H9 (cell line): ENCODE measurements at regions not wholly inside any gene's neighbourhood (a gene's known extent, or its start where the extent isn't known, plus 50 kb on each side); places are given as distances from the start of the nearest gene placed in this dataset.

Source experiments
- DNase-seq: peaks from one replicate; pipeline ENCODE4 v3.0.0-alpha.2; 2017
- H2AFZ ChIP-seq: one replicate; pipeline ENCODE4 v1.6.1; 2013; ENCODE audit warnings: mild to moderate bottlenecking, low read length, control low read depth, moderate library complexity
- H2AK5ac ChIP-seq: 2 replicates; pipeline ENCODE4 v1.6.1; 2013; ENCODE audit warnings: low read length, control low read depth, mixed read lengths; ENCODE audit not compliant: insufficient read length
- H2BK120ac ChIP-seq: one replicate; pipeline ENCODE4 v1.6.1; 2013; ENCODE audit warnings: low read depth, mild to moderate bottlenecking, low read length, control low read depth, inconsistent platforms; ENCODE audit not compliant: poor library complexity, severe bottlenecking
- H2BK12ac ChIP-seq: 2 replicates; pipeline ENCODE4 v1.6.1; 2013; ENCODE audit warnings: low read length, control low read depth, mixed read lengths, low read depth; ENCODE audit not compliant: insufficient read length
- H2BK15ac ChIP-seq: 2 replicates; pipeline ENCODE4 v1.6.1; 2013; ENCODE audit warnings: low read depth, low read length, control low read depth
- H2BK20ac ChIP-seq: one replicate; pipeline ENCODE4 v1.6.1; 2013; ENCODE audit warnings: low read depth, mild to moderate bottlenecking, low read length, control low read depth, inconsistent platforms; ENCODE audit not compliant: poor library complexity, severe bottlenecking
- H2BK5ac ChIP-seq: 2 replicates; pipeline ENCODE4 v1.6.1; 2013; ENCODE audit warnings: low read length, control low read depth, mixed read lengths; ENCODE audit not compliant: insufficient read length
- H3K14ac ChIP-seq: 2 replicates; pipeline ENCODE4 v1.6.1; 2013; ENCODE audit warnings: low read length, control low read depth; ENCODE audit not compliant: insufficient read depth
- H3K18ac ChIP-seq: 2 replicates; pipeline ENCODE4 v1.6.1; 2013; ENCODE audit warnings: low read depth, mild to moderate bottlenecking, mixed read lengths, low read length, control low read depth; ENCODE audit not compliant: insufficient read length
- H3K23ac ChIP-seq: 2 replicates; pipeline ENCODE4 v1.6.1; 2013; ENCODE audit warnings: low read length, control low read depth, mixed read lengths, low read depth; ENCODE audit not compliant: insufficient read length
- H3K23me2 ChIP-seq: 2 replicates; pipeline ENCODE4 v1.6.1; 2013; ENCODE audit warnings: low read depth, mild to moderate bottlenecking, mixed read lengths, low read length, control low read depth; ENCODE audit not compliant: insufficient read length, poor library complexity, severe bottlenecking
- H3K27ac ChIP-seq: 2 replicates; pipeline ENCODE4 v1.5.1; 2013; ENCODE audit warnings: low read length, control low read depth, mixed read lengths, low read depth; ENCODE audit not compliant: insufficient read length
- H3K27me3 ChIP-seq: 2 replicates; pipeline ENCODE4 v1.6.1; 2013; ENCODE audit warnings: low read length, control low read depth, inconsistent platforms; ENCODE audit not compliant: insufficient read depth
- H3K4ac ChIP-seq: 2 replicates; pipeline ENCODE4 v1.6.1; 2013; ENCODE audit warnings: low read depth, mild to moderate bottlenecking, control low read depth, inconsistent platforms, low read length, moderate library complexity
- H3K4me1 ChIP-seq: 2 replicates; pipeline ENCODE4 v1.6.1; 2013; ENCODE audit warnings: low read length, control low read depth, inconsistent platforms; ENCODE audit not compliant: insufficient read depth
- H3K4me2 ChIP-seq: 2 replicates; pipeline ENCODE4 v1.6.1; 2013; ENCODE audit warnings: low read length, control low read depth, mixed read lengths; ENCODE audit not compliant: insufficient read length, insufficient read depth
- H3K56ac ChIP-seq: 2 replicates; pipeline ENCODE4 v1.6.1; 2013; ENCODE audit warnings: low read depth, mild to moderate bottlenecking, mixed read lengths, low read length, control low read depth; ENCODE audit not compliant: insufficient read length
- H3K79me1 ChIP-seq: 2 replicates; pipeline ENCODE4 v1.6.1; 2013; ENCODE audit warnings: low read depth, mild to moderate bottlenecking, moderate library complexity, low read length, control low read depth, inconsistent platforms; ENCODE audit not compliant: insufficient read depth, poor library complexity, severe bottlenecking
- H3K79me2 ChIP-seq: 2 replicates; pipeline ENCODE4 v1.6.1; 2013; ENCODE audit warnings: low read length, control low read depth, inconsistent platforms; ENCODE audit not compliant: insufficient read depth
- H3K9ac ChIP-seq: 2 replicates; pipeline ENCODE4 v1.6.1; 2013; ENCODE audit warnings: low read length, control low read depth, mixed read lengths; ENCODE audit not compliant: insufficient read length; ENCODE audit errors: extremely low read depth
- H3K9me3 ChIP-seq: one replicate; pipeline ENCODE4 v1.6.1; 2013; ENCODE audit warnings: low read depth, low read length, inconsistent platforms; ENCODE audit not compliant: control insufficient read depth
- H3T11ph ChIP-seq: one replicate; pipeline ENCODE4 v1.6.1; 2013; ENCODE audit warnings: mild to moderate bottlenecking, low read length, control low read depth, inconsistent platforms
- H4K20me1 ChIP-seq: one replicate; pipeline ENCODE4 v1.6.1; 2013; ENCODE audit not compliant: control insufficient read depth, insufficient read length, insufficient read depth
- H4K5ac ChIP-seq: 2 replicates; pipeline ENCODE4 v1.6.1; 2013; ENCODE audit warnings: low read depth, mild to moderate bottlenecking, mixed read lengths, low read length, control low read depth; ENCODE audit not compliant: insufficient read length
- H4K8ac ChIP-seq: replicated peaks from 2 replicates; pipeline ENCODE4 v1.6.1; 2013; ENCODE audit warnings: low read length, control low read depth, mixed read lengths, low read depth; ENCODE audit not compliant: insufficient read length
- H4K91ac ChIP-seq: 2 replicates; pipeline ENCODE4 v1.6.1; 2013; ENCODE audit warnings: low read depth, mild to moderate bottlenecking, moderate library complexity, mixed read lengths, low read length, control low read depth; ENCODE audit not compliant: insufficient read length
- H3K27ac Mint-ChIP-seq, 3 experiments: 2 replicates in 2 of 3; 3 replicates in 1 of 3; pipeline ENCODE4 v1.8.0; 2020 to 2021; ENCODE audit warnings: mixed read lengths in 3 of 3, mild to moderate bottlenecking in 1 of 3, moderate library complexity in 1 of 3
- H3K27me3 Mint-ChIP-seq: 2 replicates; pipeline ENCODE4 v1.8.0; 2021; ENCODE audit warnings: low read depth, mild to moderate bottlenecking, moderate library complexity, mixed read lengths
- H3K36me3 Mint-ChIP-seq, 3 experiments: 2 replicates in 2 of 3; 3 replicates in 1 of 3; pipeline ENCODE4 v1.8.0; 2020 to 2021; ENCODE audit warnings: low read depth in 3 of 3, mixed read lengths in 3 of 3; ENCODE audit not compliant: insufficient read depth in 1 of 3
- H3K4me1 Mint-ChIP-seq, 2 experiments: 2 replicates each; pipeline ENCODE4 v1.8.0; 2020; ENCODE audit warnings: mixed read lengths in 2 of 2
- H3K4me3 Mint-ChIP-seq, 2 experiments: 2 replicates in 1 of 2; 3 replicates in 1 of 2; pipeline ENCODE4 v1.8.0; 2020 to 2021; ENCODE audit warnings: mild to moderate bottlenecking in 2 of 2, mixed read lengths in 2 of 2, moderate library complexity in 1 of 2
- H3K9me3 Mint-ChIP-seq, 2 experiments: 2 replicates in 1 of 2; 3 replicates in 1 of 2; pipeline ENCODE4 v1.8.0; 2020; ENCODE audit warnings: mild to moderate bottlenecking in 2 of 2, mixed read lengths in 2 of 2, moderate library complexity in 1 of 2
- CTCF ChIP-seq: fragments of 200-600 bp; sonication (generic); conservative IDR thresholded peaks from 3 replicates; pipeline ENCODE4 v1.8.0; 2021; ENCODE audit warnings: antibody characterized with exemption, mild to moderate bottlenecking
- WGBS: extraction: QIAGEN DNeasy Blood & Tissue Kit; methylation state at CpG from one replicate; pipeline ENCODE4 v1.1.7; 2013; ENCODE audit warnings: missing lambda C conversion rate, low lambda C conversion rate, mixed read lengths; ENCODE audit not compliant: insufficient read length; ENCODE audit errors: extremely low coverage; 5-methylcytosine and 5-hydroxymethylcytosine counted together

- Mint-ChIP-seq H3K4me3 (no peak overlapping the region), H3K9me3 (peaks cover 0 to 3% of the 10 kb centered on the region in 2 experiments; a peak in 3 of 5 replicates), H3K27me3 (peaks cover 10% of the 10 kb centered on the region), H3K36me3 (peaks cover 0 to 2% (median 0%) of the 10 kb centered on the region in 3 experiments; a peak in 3 of 7 replicates), H3K27ac (no peak overlapping the region), H3K4me1 (peaks cover 9 to 11% of the 10 kb centered on the region in 2 experiments)
- no peak overlapping the region for H3K9ac ChIP-seq
- no peak overlapping the region; the same call in 1 of the 2 replicates for H3K14ac ChIP-seq
- no peak overlapping the region for H2BK12ac ChIP-seq
- H4K8ac ChIP-seq, result no peak overlapping the region
- H2AK5ac ChIP-seq, result no peak overlapping the region
- H2BK120ac ChIP-seq, result no peak overlapping the region
- H4K91ac ChIP-seq, result no peak overlapping the region
- no peak overlapping the region for H2BK5ac ChIP-seq
- TF ChIP-seq CTCF, result no peak
- no peak overlapping the region for H2BK20ac ChIP-seq
- H3K79me1 ChIP-seq, result no peaks in the 10 kb centered on the region
- H3K23ac ChIP-seq, result no peak overlapping the region
- H3K23me2 ChIP-seq, result no peaks in the 10 kb centered on the region
- no peak overlapping the region for H3K27ac ChIP-seq
- H3K4me1 ChIP-seq, result no peaks in the 10 kb centered on the region
- DNase-seq, result no peak
- no peaks in the 10 kb centered on the region for H3K9me3 ChIP-seq
- no peaks in the 10 kb centered on the region for H3K79me2 ChIP-seq
- no peak overlapping the region for H2BK15ac ChIP-seq
- H3K4me2 ChIP-seq, result no peak overlapping the region
- no peaks in the 10 kb centered on the region for H3K27me3 ChIP-seq
- H3K56ac ChIP-seq, result no peak overlapping the region
- H2AFZ ChIP-seq, result no peak overlapping the region
- no CpG with 5 or more reads among the region's 2 CpGs for WGBS
- H3T11ph ChIP-seq, result no peak overlapping the region
- no peak overlapping the region for H3K4ac ChIP-seq
- H4K5ac ChIP-seq, result no peak overlapping the region
- no peaks in the 10 kb centered on the region for H4K20me1 ChIP-seq
- H3K18ac ChIP-seq, result no peak overlapping the region
Measured at GRCh38 chr10:78336402-78336791, 302.7 kb downstream of the RPS24 start.
